Glomerular visceral epithelial cell (primary cell): ENCODE measurements at regions not wholly inside any gene's neighbourhood (a gene's known extent, or its start where the extent isn't known, plus 50 kb on each side); places are given as distances from the start of the nearest gene placed in this dataset.
"Not testable (repeated sequence)": the region's sequence is repeated elsewhere in the genome, so short reads cannot be mapped to it uniquely, and the experiment has no call there.

Experiments
- DNase-seq: peaks from one replicate; pipeline ENCODE4 v3.0.0-alpha.2; 2016; ENCODE audit errors: extremely low spot score

DNA sequence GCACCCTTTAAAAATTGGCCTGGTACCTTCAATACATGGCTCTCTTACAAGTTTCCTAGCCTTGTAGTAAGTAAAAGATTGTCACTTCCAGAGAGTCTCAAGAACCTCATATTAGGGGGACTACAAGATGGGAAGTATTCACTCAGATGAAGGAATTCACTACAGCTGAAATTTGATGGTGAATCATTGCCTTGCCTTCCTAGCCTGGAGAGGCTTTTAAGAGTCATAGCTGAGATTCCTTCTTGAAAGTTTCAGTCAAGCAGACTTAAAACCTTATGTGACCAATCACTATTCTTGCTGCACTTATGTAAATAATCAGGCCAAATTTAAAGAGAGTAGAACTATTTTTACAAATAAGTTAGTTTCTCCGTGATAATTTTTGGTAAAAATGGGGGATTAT lies 451.6 kb downstream of the TRHDE start:
- DNase-seq = no peak

DNA sequence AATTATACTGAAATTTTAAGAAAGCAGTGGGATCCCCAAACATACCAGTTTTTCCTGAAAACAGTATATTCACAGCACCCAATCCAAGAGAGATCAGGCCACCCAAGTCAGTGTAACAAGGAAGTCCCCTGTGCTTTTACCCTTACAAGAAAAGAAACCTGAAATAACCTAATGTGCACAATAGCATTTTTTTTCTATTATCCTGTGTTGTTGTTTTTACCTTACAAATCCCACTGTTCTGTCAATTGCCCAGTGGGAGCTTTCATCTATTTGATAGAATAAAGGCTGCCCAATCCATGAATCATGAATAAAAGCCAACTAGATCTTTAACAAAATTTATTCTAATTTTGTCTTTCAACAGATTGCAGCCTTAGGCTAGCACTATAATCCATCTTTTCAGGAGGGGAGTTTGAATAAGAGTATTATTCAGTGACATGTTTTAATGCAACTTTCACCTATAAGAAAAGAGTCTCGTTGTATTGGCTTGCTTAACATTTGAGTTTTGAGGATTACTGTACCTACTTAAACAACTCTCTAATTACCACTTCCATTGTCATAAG lies 457.4 kb downstream of the TRHDE start:
- no peak for DNase-seq

DNA sequence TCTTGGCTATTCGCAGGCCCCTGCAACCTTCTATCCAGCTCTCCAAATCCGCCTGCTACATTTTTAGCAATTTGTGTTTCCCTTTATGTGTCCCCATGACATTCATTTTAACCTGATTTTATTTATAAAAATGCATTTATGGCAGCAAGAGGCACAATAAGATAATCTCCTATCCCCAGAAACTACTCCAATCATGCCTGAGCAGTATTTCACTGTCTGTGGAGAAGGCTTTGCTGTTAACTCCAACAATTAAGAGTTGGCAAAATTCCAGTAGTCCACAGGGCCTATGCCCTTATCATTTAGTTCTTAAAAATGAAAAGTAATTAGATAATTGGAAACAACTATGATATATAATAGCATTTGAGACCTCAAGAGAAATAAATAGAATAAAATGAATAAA lies 462.4 kb downstream of the TRHDE start:
- DNase-seq = no peak

DNA sequence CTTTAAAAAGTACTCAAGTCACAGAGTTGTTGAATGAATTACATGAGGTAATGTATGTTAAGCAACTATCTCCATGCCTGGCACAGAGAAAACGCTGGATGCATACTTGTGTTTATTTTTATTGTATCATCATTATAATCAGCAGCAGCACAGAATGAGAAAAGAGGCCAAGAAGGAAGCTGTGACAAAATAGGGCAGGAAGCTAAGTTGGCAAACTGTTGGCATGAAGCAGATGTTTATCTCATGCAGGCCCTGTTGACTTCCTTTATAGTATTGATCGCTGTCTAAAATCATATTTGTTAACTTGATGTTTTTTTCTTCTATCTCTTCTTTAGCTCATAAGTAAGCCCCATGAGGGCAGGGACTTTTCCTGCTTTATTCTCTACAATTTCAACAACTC lies 466.6 kb downstream of the TRHDE start:
- no peak for DNase-seq

DNA sequence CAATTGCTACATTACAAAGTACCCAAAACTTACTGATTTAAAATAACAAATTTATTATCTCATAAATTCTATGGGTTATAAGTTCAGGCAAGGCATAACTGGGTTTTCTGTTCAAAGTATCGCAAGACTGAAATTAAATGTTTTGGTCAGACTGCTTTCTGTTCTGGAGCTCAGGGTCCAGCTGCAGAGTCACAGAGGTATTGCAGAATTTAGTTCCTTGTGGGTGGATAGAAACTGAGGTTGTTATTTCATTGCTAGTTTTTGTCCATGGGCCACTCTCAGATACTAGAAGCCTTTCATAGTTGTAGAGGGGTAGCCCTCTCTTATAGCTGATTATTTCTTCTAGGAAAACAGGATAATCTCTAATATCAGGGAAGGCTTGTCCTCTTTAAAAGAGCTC lies 467.9 kb downstream of the TRHDE start:
- no peak for DNase-seq

DNA sequence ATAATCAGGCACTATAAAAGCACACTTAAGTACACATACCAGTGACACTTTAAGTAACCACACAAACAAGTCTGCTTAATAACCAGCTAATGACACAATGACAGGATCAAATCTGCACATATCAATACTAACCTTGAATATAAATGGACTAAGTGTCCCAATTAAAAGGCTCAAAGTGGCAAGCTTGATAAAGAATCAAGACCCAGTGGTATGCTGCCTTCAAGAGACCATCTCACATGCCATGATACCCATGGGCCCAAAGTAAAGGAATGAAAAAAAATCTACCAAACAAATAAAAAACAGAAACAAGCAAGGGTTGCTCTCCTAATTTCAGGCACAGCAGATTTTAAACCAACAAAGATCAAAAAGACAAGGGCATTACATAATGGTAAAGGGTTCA lies 470.4 kb downstream of the TRHDE start:
- no peak for DNase-seq

DNA sequence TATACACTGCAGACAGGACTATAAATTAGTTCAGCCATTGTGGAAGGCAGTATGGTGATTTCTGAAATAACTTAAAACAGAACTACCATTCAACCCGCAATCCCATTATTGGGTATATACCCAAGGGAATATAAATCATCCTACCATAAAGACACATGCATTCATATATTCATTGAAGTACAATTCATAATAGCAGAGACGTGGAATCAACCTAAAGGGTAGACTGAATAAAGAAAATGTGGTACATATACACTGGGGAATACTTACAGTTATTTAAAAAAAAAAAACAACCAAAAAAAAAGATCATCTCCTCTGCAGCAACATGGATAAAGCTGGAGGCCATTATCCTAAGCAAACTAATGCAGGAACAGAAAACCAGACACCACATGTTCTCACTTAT lies 473.9 kb downstream of the TRHDE start:
- no peak for DNase-seq

DNA sequence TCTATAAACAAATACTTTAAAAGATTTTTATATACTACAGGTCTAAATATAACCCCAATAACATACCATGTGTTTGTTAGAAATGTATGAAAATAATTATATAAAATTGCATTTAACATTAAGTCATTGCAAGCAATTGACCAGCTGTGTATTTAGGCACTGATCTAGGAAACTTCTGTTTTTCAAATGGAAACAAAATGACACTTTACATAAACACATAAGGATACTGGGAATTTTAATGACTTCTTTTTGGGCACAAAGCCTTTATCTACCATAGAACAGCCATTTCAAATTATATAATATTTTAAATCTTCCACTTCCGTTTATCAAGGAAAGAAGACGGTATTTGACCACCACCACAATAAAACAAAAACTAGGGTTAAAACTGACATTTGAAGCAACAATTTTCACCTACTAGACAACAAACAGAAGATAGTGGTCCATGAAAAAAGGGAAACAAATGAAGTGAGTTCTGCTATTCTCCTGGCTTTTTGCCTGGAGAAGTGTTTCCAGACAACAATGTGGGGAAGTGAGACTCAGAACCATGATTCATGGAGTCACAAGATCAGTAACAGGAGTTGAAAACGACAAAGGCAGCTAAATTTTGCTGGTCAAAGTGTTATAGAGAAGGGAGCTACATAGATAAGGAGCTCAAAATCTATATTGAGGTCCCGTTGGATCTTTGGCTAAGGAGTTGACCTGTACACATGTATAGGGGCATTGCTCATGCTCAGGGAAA lies 475.1 kb downstream of the TRHDE start:
- no peak for DNase-seq

DNA sequence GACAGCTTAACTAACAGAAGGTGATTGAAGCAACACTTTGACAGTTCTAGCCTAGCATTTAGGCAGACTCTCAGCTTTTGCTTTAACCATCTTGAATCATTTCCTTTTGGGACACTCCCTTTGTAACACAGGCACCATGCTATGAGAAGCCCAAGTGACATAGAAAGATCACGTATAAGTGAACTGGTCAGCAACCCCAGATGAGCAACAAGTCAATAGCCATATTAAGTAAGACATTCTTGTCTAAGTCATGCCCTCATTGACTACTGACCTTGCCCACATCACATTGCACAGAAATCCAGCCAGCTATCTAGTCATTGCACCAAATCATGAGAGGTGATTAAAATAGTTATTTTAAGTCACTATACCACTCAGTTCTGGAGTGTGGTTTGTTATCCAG lies 476.8 kb downstream of the TRHDE start:
- DNase-seq = no peak

DNA sequence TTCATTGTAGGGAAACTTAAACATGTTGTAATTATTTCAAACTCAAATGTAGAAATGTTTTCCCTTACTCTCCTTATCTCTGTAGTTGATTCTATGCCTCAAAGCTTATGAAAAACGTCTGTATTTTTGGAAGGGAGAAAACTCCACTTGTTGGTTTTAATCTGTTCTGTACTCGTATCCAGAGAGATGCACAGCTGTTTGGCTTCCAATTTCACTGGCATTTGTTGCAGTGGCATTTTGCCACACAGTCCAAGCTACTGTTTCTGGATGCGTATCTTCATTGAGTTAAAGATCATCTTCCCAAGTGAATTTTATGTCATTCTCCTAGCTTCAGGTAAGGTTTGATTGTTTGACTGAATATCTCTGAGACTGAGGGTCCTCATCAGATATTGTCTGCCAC lies 481.4 kb downstream of the TRHDE start:
- DNase-seq = no peak

DNA sequence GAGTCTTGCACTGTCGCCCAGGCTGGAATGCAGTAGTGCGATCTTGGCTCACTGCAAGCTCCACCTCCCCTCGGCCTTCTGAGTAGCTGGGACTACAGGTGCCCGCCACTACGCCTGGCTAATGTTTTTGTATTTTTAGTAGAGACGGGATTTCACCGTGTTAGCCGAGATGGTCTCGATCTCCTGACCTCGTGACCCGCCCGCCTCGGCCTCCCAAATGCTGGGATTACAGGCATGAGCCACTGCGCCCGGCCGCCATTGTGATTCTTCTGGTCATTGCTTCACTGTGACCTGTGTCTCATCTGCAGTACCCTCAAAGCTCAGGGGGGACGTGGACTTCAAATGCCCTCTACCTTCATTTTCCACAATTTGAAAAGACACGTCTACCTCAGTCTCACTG lies 481.9 kb downstream of the TRHDE start:
- DNase-seq = not testable (repeated sequence)

DNA sequence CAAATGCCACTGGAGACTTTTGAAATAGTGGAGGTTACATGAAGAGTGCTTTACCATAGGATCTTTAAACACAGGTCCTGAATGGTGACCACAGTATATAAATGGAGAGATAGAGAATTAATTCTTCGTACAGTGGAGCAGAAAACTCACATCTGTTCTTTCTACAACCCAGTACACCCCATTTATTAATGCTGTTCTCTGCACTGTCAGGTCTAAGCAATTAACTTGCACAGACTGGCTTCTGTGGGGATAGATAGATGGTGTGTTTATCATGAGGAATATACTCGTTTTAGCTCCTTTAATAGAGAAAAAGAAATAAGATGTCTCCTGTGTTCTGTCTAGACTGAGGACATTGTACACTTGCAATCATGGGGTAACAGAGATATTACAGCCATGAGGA lies 494.3 kb downstream of the TRHDE start:
- no peak for DNase-seq

DNA sequence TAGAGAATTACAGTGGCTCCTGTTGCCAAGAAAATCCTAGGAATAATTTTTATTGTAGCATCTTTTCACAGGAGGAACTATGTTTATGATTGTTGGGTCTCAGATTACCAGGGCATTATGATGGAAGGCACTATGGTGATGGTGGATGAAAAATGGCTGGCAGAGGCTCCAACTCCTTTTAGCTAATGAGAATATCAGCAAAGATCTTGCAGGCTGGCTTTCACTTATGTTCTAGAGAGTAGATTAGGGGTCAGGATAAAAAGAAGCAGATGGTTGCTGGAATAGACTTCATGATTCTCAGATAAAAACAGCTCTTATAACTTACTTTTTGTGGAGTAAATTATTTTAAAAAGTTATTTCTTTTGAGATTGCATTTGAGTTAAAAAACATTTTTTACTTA lies 501.9 kb downstream of the TRHDE start:
- DNase-seq = no peak

DNA sequence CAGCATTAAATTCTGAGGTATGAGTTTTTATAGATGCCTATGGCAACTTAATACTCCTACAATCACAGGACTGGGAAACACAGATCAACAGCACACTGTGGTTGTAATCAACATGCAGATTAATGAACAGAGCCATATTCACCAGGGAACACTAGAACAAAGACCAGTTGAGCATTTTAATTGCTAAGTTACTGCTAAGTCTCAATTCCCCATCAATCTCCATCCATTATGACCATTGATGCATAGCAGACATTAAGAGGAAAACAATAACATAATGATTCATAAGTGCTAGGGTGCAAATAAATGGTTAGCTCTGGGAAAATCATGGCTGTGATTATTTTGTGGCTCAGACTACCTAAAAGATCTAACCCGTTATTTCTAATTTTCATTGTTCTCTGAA lies 505.6 kb downstream of the TRHDE start:
- no peak for DNase-seq

DNA sequence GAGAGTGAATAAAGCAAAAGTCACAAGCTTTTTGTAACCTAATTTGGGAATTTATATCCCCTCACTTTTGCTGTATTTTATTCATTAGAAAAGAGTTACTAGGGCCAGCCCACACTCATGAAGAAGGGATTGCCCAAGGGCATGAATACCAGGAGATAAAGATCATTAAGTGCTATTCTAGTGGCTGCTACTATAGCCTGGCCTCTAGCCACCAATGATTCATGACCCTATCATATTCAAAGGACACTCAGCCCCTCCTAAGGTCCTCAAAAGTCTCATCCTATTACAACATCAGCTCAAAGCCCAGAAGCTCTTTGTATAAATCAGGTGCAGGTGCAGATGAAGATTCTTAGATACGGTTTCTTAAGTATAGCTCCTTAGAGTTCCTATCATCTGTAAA lies 518.1 kb downstream of the TRHDE start:
- no peak for DNase-seq

DNA sequence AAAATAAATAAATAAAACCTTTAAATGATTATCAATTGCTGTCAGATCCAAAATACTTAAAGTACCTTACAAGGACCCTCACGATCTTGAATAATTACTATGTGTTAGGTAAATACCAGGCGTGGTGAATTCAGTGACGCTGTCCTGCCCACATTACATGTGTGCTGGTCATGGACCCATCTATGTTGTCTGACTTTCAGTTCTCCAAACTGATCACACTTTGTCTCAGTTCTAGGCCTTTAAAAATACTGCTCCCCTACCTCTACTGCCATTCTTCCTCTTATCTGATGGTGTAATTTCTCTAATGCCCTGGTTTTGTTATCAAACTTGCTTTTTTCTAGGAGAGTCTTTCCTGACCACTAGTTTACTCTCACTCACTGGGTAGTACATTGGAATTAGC lies 520.7 kb downstream of the TRHDE start:
- DNase-seq = no peak

DNA sequence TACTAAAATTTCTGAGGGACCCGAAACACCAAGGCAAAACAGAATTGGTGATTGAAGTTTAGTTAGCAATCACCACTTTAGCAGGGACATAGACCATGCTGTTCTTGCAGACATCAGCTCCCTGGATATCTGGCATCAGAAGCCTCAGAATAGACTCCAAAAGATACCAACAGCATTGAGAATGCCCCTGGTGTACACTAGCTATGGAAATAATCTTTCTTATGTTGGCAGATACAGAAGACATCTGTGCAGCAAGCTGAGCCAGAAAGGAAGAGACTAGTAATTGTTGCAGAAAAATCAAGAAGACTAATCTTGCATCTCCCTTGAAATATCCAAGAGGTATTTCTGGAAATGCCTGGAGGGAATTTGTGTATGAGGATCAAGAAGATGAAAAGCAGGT lies 521.6 kb downstream of the TRHDE start:
- no peak for DNase-seq

DNA sequence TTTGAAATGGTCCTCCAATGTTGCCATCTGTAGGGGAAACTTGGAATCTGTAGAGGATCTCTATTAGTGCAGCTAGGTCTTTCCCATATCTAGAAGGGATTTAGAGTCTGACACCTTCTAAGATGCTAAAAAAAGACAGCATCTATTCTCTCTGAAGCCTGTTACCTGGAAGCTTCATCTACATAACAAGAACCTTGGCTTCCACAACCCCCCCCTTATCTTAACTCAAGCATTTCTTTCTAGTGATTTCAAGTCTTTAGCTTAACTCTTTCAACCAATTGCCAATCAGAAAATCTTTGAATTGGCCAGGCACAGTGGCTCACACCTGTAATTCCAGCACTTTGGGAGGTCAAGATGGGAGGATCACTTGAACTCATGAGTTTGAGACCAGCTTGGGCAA lies 543.3 kb downstream of the TRHDE start:
- no peak for DNase-seq

DNA sequence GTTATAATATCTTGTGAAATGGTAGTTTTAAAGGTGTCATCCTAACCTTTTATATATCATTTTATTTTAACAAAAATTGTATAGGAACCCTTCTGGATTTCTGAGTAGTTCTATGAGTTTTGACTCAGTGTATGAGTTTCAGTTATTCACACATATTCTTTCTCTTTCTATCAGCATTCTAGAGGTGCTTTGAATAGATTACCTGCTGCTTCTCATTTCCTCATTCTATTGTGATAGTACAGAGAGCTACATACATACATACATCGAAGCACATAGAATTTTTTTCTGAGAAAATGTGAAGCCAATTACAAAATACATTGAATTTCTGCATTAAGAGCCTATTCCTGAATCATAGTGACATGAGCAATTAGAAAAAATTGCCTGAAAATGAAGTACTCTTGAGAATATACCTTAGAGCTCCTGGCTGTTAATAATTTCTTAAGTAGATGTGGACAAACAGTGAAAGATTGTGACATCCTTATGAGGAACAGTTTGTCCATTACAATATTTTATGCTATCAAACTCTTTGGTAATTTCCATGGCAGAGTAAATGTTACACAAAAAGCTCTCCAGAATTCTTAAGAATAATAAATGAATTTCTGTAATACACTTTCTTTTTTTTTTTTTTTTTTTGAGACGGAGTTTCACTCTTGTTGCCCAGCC lies 556.6 kb downstream of the TRHDE start:
- DNase-seq = no peak

DNA sequence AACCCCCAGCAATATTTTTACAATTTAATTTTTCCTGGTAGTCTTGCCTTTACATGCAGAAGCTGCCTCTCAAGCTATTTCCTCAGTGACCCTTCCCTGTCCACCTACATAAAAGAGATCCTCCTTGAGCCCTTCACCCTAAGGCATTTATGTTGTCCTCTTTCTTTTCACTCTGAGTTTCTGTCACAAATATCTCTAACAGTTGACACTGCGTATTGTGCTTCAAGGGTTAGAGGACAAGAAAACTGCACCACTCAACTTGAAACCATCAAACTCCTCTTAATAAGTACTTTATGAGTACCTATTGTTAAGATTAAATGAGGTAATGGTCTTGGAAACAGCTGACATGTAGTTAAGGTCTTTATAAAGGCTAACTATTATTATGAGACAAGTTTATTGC lies 557.7 kb downstream of the TRHDE start:
- DNase-seq = no peak

DNA sequence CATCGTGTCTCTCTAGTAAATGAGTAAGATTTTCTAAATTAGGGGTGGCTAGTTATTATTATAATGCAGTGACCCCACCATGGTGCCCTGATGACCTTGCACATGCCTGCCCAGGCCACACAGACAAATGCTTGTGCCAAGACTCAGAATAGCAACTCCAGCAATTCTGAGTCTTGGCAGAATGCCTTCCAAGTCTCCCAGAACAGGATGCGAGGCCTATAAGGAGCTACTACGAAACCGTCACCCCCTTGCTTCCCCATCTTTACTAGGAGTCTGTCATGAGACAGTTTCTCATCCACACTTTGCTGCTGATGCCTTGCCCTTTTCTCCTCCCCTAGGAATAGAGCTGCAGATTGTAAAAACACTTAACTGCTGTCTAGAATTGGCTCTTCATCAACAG lies 559.9 kb downstream of the TRHDE start:
- DNase-seq = no peak

DNA sequence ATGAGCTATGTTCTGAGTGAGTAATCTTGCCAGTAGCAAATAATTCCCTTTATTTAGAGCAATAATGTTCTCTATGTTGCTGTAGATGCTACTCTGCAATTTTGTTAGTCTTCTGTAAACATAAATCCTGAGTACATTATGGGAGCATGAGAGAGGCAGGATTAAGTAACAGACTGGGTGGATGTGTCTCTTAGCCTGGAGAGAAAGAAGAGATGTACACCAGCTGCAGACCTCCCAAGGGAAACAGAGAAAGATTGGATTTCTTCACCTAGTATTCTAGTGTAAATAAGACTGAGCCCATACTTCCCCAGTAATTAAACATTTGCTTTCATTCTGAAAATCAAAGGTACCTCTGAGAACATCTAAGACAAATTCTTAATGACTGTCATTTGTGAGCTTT lies 564.0 kb downstream of the TRHDE start:
- DNase-seq = no peak

DNA sequence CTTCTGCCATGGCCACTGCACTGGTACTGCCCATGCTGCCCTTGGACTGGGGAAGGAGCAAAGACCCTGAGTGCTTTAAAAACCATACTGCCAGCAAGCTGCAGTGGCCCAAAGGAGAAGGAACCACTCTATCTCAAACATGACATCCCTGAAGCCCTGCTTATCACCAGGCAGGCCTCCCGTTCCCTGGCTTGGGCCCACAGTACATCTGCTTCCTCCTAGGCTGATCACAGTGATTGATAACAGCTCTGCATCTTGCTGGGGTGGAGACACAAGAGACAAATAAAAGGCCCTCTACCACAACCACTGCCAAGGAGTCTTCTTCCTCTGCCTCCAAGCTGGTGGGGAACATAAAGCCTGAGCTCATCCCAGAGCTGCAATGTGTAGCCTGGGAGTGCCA lies 567.5 kb downstream of the TRHDE start:
- no peak for DNase-seq

DNA sequence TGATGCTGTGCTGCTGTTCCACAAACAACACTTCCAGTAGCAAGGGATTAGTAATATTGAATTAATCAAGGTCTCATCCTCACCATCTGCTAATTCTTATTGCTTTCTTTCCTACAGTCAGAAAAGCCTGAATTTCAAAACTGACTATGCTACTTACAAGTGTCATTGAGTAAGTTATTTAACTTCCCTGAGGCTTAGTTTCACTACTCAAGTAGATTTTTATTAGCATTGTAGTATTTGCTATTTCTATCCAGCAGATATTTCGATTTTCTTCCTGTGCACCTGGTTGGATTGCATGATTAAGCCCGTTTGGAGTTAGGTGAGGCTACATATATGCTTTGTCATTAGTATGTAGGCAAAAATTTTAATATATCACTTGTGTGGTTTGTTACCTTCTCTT lies 591.5 kb downstream of the TRHDE start:
- DNase-seq = no peak
